HG03354 (cell line): ENCODE measurements at regions not wholly inside any gene's neighbourhood (a gene's known extent, or its start where the extent isn't known, plus 50 kb on each side); places are given as distances from the start of the nearest gene placed in this dataset.
A peak's percentile ranks its signal among the peaks of the same experiment; 100 is the strongest.

Source experiments
- ATAC-seq: cut with Tn5 transposase; IDR thresholded peaks from one replicate; pipeline ENCODE4 v1.9.1; 2021; ENCODE audit warnings: mild to moderate bottlenecking; ENCODE audit not compliant: unreplicated experiment, poor library complexity, severe bottlenecking

DNA sequence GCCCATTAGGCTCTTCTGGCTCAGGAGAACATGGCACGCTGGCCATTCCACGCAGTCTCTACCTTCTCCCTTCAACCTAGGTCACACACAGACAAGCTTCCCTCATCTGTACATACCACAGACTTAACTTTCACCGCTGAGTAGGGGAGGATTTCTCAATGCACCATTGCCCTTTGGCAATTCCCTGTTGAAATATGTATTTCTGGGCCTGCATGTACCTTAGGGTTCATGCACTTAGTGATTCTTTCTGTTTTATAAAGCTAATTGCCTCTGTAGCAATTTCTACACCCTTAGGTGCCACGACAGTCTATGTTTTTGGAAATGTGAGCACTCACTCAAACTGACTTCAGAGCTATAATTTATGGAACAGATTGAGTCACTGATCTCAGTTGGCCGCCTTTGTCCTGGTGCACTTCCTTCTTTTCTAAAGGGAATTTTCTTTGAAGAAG is 253.8 kb upstream of the PRDM1 start:
- no peak for ATAC-seq

GRCh38 chr6:105831311-105832097 is 254.6 kb upstream of the PRDM1 start:
- no peak for ATAC-seq

DNA sequence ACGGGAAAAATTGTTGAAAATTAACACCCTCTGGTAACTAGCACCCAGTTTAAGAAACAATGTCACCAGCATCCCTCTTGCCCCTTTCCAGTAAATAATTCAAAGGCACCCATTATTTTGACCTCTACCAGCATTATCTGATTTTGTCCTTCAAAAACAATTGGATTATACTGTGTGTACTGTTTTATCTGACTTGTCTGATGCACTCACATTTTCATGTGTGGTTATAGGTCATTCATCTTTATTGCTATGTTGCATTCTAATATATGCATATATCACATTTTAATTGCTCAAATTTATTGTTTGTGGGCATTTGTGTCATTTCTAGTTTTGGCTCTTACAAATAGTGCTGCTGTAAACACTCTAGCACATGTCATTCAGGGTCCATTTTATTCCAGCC is 260.9 kb upstream of the PRDM1 start:
- no peak for ATAC-seq

GRCh38 chr6:105824732-105825131 is 261.4 kb upstream of the PRDM1 start:
- no peak for ATAC-seq

GRCh38 chr6:105821777-105822176 is 264.4 kb upstream of the PRDM1 start:
- no peak for ATAC-seq

DNA sequence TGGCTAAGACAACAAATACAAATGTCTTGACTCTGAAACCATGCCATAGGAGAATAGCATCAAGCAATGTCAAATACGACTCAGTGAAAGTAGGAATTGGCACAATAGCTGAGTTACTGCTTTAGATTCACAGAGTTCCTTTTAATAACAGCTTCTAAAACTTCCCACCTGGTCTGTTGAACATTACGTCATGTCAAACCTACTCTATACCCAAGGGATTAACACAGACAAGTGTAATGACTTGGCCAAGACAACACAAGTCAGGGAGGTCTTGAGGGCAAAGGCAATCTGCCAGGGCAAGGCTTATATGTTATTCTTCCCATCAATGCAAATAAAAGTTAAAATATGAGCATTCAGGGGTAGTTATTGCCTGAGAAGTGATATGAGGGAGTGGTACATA is 265.1 kb upstream of the PRDM1 start:
- ATAC-seq = no peak

GRCh38 chr6:105819745-105820144 is 266.4 kb upstream of the PRDM1 start:
- ATAC-seq = no peak

GRCh38 chr6:105818505-105818904 is 267.6 kb upstream of the PRDM1 start:
- no peak for ATAC-seq

DNA sequence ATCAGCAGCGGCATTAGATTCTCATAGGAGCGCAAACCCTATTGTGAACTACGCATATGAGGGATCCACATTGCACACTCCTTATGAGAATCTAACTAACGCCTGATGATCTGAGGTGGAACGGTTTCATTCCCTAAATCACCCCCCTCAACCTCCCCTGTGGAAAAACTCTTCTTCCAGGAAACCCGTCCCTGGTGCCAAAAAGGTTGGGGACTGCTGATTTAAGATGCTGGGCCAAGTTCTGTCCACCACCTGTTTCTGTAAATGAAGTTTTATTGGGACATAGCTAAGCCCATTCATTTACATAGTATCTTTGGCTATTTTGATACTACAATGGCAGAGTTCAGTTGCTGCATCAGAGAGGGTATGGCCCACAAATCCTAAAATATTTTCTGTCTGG is 268.2 kb upstream of the PRDM1 start:
- no peak for ATAC-seq

DNA sequence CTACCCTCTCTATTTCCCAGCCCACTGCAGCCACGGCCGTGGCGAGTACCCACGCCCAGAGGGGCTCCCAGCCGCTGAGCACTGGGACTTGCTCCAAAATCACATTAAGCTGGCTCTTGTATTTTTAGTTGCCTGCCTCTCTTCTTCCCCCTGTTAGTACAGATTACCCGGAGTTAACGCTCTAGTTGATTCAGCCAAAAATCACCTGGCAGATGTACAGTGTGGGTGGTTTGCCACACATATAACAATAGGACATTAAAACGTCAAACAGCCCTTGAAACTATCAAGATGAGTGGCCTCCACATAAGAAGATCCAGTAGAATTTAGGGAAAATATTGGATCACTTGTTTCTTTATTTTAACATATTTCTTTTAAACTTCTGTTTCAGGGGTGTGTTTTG is 268.8 kb upstream of the PRDM1 start:
- no peak for ATAC-seq

DNA sequence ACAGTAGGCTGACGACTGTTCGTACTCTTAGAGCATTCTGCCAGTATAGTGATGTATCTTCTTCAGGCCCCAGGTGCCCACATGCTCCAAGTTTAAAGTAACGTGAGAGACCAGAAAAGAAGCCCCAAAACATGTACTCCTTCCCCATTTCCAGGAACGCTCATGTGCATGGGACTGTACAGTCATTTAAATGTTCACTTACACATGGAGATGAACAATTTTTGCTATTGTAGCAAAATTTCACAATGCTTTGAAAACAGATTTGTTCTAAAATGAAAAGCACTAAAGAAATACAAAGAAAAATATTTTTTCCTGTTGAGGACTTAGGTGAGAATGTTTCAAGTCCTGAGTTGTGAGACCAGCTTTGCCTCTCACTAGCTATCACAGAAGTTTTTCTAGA is 269.3 kb upstream of the PRDM1 start:
- ATAC-seq = no peak

DNA sequence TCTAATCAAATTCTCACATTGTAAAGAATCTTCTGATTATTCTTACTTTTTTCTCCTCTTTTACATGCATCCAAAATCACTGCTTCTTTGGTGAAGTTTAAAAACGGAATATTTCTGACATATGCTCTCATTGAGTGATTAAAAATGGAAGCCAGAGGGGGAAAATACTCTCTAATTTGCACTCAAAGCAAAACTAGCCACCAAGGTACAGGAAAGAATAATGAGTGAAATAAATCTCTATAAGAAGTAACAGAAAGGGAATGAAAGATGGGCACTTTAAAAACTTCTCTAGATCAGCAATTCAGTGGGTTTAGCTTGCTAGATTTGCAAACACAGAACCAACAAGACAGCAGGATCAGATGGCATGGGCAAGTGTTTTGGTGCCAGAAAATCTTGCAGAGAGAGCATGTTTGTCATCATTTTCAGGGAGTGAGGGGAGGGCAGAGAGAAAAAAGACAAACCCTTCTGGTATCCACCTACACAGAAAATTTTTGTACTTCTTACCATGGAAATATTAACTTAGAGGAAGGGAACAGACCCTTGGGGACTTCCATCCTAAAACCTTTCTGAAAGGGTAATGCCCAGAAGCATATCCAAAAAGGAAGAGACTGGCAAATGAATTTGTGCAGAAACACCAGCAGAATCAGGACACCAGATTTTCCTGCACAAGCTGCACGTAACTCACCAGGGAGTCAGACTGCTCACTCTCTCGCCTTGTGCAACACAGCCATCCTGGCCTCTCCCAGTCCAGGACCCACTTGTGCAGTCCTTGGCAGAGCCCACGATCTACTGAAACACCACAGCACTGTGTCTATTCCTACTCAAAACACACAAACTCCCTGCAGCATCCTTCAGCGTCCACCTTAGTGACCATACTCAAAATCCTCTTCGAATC is 270.2 kb upstream of the PRDM1 start:
- ATAC-seq = no peak

DNA sequence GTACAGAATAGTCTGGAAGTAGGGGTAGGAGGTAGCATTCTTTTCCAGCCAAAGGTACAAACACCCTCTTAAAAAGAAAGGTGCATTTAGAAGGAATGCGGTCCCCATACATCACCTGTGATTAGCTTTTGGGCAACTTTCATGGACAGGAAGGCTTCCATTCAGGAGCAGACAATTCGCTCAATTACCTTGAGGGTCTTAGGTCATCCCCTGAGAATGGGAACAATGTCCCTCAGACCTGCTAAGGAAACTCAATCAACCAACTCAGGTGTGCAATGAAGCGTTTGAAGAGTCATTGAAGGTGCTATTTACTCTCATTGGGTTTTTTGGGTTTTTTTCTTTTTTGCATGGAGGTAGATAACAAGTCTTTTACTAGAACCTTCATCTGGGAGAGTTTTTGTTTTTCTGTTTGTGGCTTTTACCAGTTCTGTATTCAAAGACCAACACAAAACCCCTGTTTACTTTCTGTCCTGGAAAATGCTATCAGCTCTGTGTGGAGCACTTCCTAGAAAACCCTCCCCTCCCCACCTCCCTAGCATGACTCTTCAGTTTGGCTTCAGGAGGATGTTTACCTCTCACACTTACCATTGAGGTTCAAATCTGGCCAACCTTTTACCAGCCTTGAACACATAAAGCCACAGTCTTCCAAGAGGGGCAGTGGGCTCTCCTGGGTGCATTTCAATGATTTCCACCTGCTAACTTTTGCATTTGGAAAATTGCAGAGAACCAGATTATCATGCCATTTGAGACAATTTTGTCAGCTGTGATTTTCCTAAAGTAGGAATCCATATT is 271.2 kb upstream of the PRDM1 start:
- no peak for ATAC-seq

- ATAC-seq = no peak
Measured at GRCh38 chr6:105810922-105811482, 275.1 kb upstream of the PRDM1 start.

DNA sequence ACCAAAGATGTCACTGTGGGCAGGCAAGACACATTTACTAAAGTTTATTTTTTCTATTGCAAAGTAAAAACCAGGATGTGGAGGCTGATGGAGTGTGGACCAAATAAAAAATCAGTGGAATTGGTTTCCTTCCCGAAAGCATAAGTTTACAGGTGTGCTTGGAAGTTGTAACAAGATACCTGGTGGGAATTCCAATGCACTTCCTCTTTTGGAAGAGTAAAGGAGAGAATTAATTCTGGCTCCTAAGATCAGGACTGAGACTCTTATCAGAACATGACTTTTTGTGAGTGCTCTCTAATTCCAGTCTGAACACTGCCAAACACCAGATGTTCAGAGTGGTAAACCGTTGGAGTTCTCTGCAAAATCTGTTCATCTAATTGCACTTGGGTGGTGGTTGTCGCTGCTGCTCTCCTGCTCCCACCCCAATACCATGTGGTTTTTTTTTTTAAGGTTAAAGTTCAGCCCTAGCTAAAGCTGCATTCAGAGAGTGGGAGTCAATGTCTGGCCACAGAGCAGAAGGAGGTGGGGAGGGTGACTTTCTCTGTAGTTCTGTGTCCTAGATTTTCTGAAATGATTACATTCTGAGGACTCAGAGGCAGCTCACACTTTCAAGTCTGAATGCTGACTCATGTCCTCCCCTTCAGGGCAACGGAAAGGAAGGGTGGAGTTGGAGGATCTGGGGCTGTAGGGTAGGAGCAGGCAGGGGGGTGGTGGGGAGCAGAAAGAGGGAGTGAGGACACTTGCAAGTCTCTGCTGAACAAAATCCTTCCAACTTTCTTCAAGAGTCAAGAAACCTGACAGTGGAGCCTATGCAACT is 275.8 kb upstream of the PRDM1 start:
- peak; percentile 70 for ATAC-seq

GRCh38 chr6:105808571-105808970 is 277.6 kb upstream of the PRDM1 start:
- ATAC-seq = no peak

GRCh38 chr6:105807905-105808304 is 278.2 kb upstream of the PRDM1 start:
- no peak for ATAC-seq

DNA sequence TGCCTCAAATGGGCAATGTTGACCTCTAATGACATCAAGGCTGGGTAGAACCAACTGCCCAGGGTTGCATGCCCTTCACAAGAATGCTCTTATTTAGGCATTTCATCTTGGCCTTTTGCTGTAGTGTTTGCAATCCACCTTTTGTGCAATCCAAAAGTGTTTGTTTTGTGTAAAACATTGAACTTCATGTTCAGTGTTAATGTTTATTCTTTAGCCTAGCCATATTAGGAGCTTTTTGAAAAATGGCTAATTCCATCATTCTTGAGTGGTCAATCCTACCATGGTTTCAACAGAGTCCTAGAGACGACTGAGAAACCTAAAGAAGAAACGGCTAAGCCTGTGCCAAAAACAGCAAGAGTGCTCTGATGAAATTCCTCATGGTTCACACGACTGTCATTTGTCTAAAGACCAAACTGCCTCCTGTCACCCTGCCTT is 279.6 kb upstream of the PRDM1 start:
- ATAC-seq = no peak

DNA sequence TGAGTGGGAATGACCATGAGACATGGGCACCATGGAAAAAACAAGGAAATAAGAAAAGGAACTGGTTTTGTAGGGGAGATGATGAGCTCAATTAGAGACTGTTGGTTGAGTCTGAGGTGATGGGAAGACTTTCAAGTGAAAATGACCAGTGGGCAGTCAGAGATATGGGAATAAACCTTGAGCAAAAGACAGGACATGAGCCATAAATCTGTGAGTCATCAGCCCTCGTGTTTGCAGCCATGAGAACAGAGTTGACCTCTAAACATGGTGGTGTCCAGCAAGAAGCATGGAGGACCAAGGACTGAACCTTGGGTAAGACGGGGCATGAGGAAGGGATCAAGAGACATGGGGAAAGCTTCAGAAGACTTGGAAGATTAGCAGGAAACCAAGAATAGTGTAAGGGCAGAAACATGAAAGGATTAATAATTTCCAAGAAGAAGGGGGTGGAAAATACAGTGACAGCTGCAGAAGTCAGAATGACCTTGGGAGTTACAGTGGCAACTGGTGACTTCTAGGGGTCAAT is 280.6 kb upstream of the PRDM1 start:
- no peak for ATAC-seq
